ENCODE measurements at regions not wholly inside any gene's neighbourhood (a gene's known extent, or its start where the extent isn't known, plus 50 kb on each side); places are given as distances from the start of the nearest gene placed in this dataset.

- TF ChIP-seq FOXP2 (optimal IDR thresholded peaks at IDR 0.05; ENCODE audit: control extremely low read depth, extremely low read length, insufficient read depth) = no peak
- no peak for TF ChIP-seq EZH2 (IDR thresholded peaks at IDR 0.05)
- no peak for DNase-seq (ENCODE audit: low read depth, low spot score)
- no peak overlapping the region for H3K27ac ChIP-seq
Observed at GRCh38 chr6:153425536-153425935, 294.5 kb upstream of the RGS17 start.

GRCh38 chr6:153424719-153425400, 293.8 kb upstream of the RGS17 start:
- no peaks in the 10 kb centered on the region for H3K36me3 ChIP-seq (ENCODE audit: insufficient read depth, low read length)
- no peak overlapping the region for H3K4me3 ChIP-seq
- no peaks in the 10 kb centered on the region for H3K9me3 ChIP-seq (ENCODE audit: low read depth, low read length)
- peak; percentile 8 for DNase-seq (ENCODE audit: low read depth, low spot score)
- H3K27ac ChIP-seq = no peak overlapping the region; the same call in 1 of the 2 replicates
- no peak overlapping the region for H3K9ac ChIP-seq (ENCODE audit: insufficient read length)
- TF ChIP-seq FOXP2 (optimal IDR thresholded peaks at IDR 0.05; ENCODE audit: control extremely low read depth, extremely low read length, insufficient read depth) = no peak
- TF ChIP-seq EZH2 (IDR thresholded peaks at IDR 0.05) = no peak
- TF ChIP-seq POLR2AphosphoS5 (IDR thresholded peaks at IDR 0.05; ENCODE audit: borderline replicate concordance, low read depth, low read length) = no peak

More at GRCh38 chr6:153425536-153425935, 294.5 kb upstream of the RGS17 start:
- Histone ChIP-seq H3K9me3 (ENCODE audit: low read depth, low read length) (no peaks in the 10 kb centered on the region), H3K36me3 (ENCODE audit: insufficient read depth, low read length) (no peaks in the 10 kb centered on the region), H3K9ac (ENCODE audit: insufficient read length) (no peak overlapping the region), H3K4me3 (no peak overlapping the region)

- no peaks in the 10 kb centered on the region for H3K36me3 ChIP-seq (ENCODE audit: insufficient read depth, low read length)
- no peak overlapping the region for H3K9ac ChIP-seq (ENCODE audit: insufficient read length)
- H3K27ac ChIP-seq = no peak overlapping the region
- no peak for TF ChIP-seq FOXP2 (optimal IDR thresholded peaks at IDR 0.05; ENCODE audit: control extremely low read depth, extremely low read length, insufficient read depth)
- TF ChIP-seq POLR2AphosphoS5 (IDR thresholded peaks at IDR 0.05; ENCODE audit: borderline replicate concordance, low read depth, low read length) = no peak
- TF ChIP-seq EZH2 (IDR thresholded peaks at IDR 0.05) = no peak
- H3K4me3 ChIP-seq = no peak overlapping the region
- H3K9me3 ChIP-seq (ENCODE audit: low read depth, low read length) = 0 out of 2 replicates have a peak, but pooled peaks cover 4% of the 10 kb centered on the region
- no peak for DNase-seq (ENCODE audit: low read depth, low spot score)
Observed at GRCh38 chr6:153412519-153412918, 281.4 kb upstream of the RGS17 start.

- 0 out of 2 replicates have a peak, but pooled peaks cover 4% of the 10 kb centered on the region for H3K9me3 ChIP-seq (ENCODE audit: low read depth, low read length)
- TF ChIP-seq POLR2AphosphoS5 (IDR thresholded peaks at IDR 0.05; ENCODE audit: borderline replicate concordance, low read depth, low read length) (no peak), EZH2 (IDR thresholded peaks at IDR 0.05) (no peak), FOXP2 (optimal IDR thresholded peaks at IDR 0.05; ENCODE audit: control extremely low read depth, extremely low read length, insufficient read depth) (no peak)
- H3K36me3 ChIP-seq (ENCODE audit: insufficient read depth, low read length) = no peaks in the 10 kb centered on the region
- H3K9ac ChIP-seq (ENCODE audit: insufficient read length) = no peak overlapping the region
- H3K4me3 ChIP-seq = no peak overlapping the region
- no peak overlapping the region for H3K27ac ChIP-seq
- DNase-seq (ENCODE audit: low read depth, low spot score) = no peak
Observed at GRCh38 chr6:153411070-153411648, 280.1 kb upstream of the RGS17 start.

- TF ChIP-seq EZH2 (IDR thresholded peaks at IDR 0.05) = no peak
- TF ChIP-seq POLR2AphosphoS5 (IDR thresholded peaks at IDR 0.05; ENCODE audit: borderline replicate concordance, low read depth, low read length) = no peak
- TF ChIP-seq FOXP2 (optimal IDR thresholded peaks at IDR 0.05; ENCODE audit: control extremely low read depth, extremely low read length, insufficient read depth) = no peak
- Histone ChIP-seq H3K36me3 (ENCODE audit: insufficient read depth, low read length) (no peaks in the 10 kb centered on the region), H3K4me3 (no peak overlapping the region), H3K9me3 (ENCODE audit: low read depth, low read length) (no peaks in the 10 kb centered on the region), H3K27ac (no peak overlapping the region), H3K9ac (ENCODE audit: insufficient read length) (no peak overlapping the region)
- DNase-seq (ENCODE audit: low read depth, low spot score) = no peak
Observed at GRCh38 chr6:153405931-153406330, 274.8 kb upstream of the RGS17 start.

- H3K36me3 ChIP-seq (ENCODE audit: insufficient read depth, low read length) = no peaks in the 10 kb centered on the region
- H3K4me3 ChIP-seq = no peak overlapping the region
- no peak overlapping the region for H3K27ac ChIP-seq
- no peak overlapping the region for H3K9ac ChIP-seq (ENCODE audit: insufficient read length)
- TF ChIP-seq FOXP2 (optimal IDR thresholded peaks at IDR 0.05; ENCODE audit: control extremely low read depth, extremely low read length, insufficient read depth) (no peak), EZH2 (IDR thresholded peaks at IDR 0.05) (no peak)
- DNase-seq (ENCODE audit: low read depth, low spot score) = no peak
- no peaks in the 10 kb centered on the region for H3K9me3 ChIP-seq (ENCODE audit: low read depth, low read length)
Observed at GRCh38 chr6:153401751-153402150, 270.7 kb upstream of the RGS17 start.

GRCh38 chr6:153392156-153392555, 261.1 kb upstream of the RGS17 start:
- Histone ChIP-seq H3K36me3 (ENCODE audit: insufficient read depth, low read length) (no peaks in the 10 kb centered on the region), H3K27ac (no peak overlapping the region), H3K9ac (ENCODE audit: insufficient read length) (no peak overlapping the region), H3K4me3 (no peak overlapping the region), H3K9me3 (ENCODE audit: low read depth, low read length) (no peaks in the 10 kb centered on the region)
- no peak for TF ChIP-seq EZH2 (IDR thresholded peaks at IDR 0.05)
- TF ChIP-seq FOXP2 (optimal IDR thresholded peaks at IDR 0.05; ENCODE audit: control extremely low read depth, extremely low read length, insufficient read depth) = no peak
- no peak for TF ChIP-seq POLR2AphosphoS5 (IDR thresholded peaks at IDR 0.05; ENCODE audit: borderline replicate concordance, low read depth, low read length)
- DNase-seq (ENCODE audit: low read depth, low spot score) = no peak

- no peak overlapping the region for H3K27ac ChIP-seq
- H3K4me3 ChIP-seq = no peak overlapping the region
- no peaks in the 10 kb centered on the region for H3K9me3 ChIP-seq (ENCODE audit: low read depth, low read length)
- DNase-seq (ENCODE audit: low read depth, low spot score) = no peak
- no peaks in the 10 kb centered on the region for H3K36me3 ChIP-seq (ENCODE audit: insufficient read depth, low read length)
- H3K9ac ChIP-seq (ENCODE audit: insufficient read length) = no peak overlapping the region
- no peak for TF ChIP-seq POLR2AphosphoS5 (IDR thresholded peaks at IDR 0.05; ENCODE audit: borderline replicate concordance, low read depth, low read length)
Observed at GRCh38 chr6:153373869-153374268, 242.8 kb upstream of the RGS17 start.

GRCh38 chr6:153368131-153368530, 237.0 kb upstream of the RGS17 start:
- no peaks in the 10 kb centered on the region for H3K9me3 ChIP-seq (ENCODE audit: low read depth, low read length)
- no peak for TF ChIP-seq POLR2AphosphoS5 (IDR thresholded peaks at IDR 0.05; ENCODE audit: borderline replicate concordance, low read depth, low read length)
- no peak for TF ChIP-seq FOXP2 (optimal IDR thresholded peaks at IDR 0.05; ENCODE audit: control extremely low read depth, extremely low read length, insufficient read depth)
- TF ChIP-seq EZH2 (IDR thresholded peaks at IDR 0.05) = no peak
- no peak overlapping the region for H3K9ac ChIP-seq (ENCODE audit: insufficient read length)
- no peak overlapping the region for H3K27ac ChIP-seq
- H3K4me3 ChIP-seq = no peak overlapping the region
- H3K36me3 ChIP-seq (ENCODE audit: insufficient read depth, low read length) = no peaks in the 10 kb centered on the region
- no peak for DNase-seq (ENCODE audit: low read depth, low spot score)

All from SK-N-MC (cell line).